ENCODE measurements at regions not wholly inside any gene's neighbourhood (a gene's known extent, or its start where the extent isn't known, plus 50 kb on each side); places are given as distances from the start of the nearest gene placed in this dataset.

DNA sequence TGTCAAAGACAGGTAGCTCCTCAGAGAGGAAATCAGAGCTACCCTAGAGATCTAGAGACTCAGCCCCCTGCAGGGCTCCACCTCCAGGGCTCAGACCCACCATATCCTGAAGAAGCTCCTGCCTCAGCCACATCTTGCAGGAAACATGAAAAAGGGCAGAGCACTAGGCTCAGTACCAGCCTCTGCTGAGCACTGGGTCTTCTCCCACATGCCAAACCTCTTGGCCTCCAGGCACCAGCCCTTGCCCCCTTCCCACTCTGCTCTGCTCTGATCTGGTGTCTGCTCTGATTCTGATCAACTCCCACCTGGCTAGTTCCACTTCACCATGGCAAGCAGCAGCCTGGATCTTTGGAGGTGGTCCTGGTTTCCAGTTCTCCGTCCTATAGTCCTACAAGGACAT lies 114.3 kb upstream of the SLC66A3 start:
- H3K9ac ChIP-seq (ENCODE audit: low read length), result no peak overlapping the region
- no peak overlapping the region for H3K18ac ChIP-seq (ENCODE audit: low read length)
- H4K8ac ChIP-seq (ENCODE audit: low read depth, low read length), result no peak overlapping the region
- no peak overlapping the region for H2BK15ac ChIP-seq (replicated peaks; ENCODE audit: low read depth)
- H3K27me3 ChIP-seq (ENCODE audit: insufficient read depth, low read length, poor library complexity), result no peaks in the 10 kb centered on the region
- no CpG with 5 or more reads among the region's 1 CpG for WGBS (ENCODE audit: extremely low coverage, insufficient coverage, low lambda C conversion rate)
- no peak overlapping the region for H4K5ac ChIP-seq (ENCODE audit: low read length)
- H3K4me1 ChIP-seq (ENCODE audit: control insufficient read depth, low read depth, low read length), result no peaks in the 10 kb centered on the region
- no peak overlapping the region for H2BK120ac ChIP-seq (ENCODE audit: low read depth, low read length)
- no peaks in the 10 kb centered on the region for H3K36me3 ChIP-seq (ENCODE audit: control insufficient read depth, insufficient read depth, low read length)
- no peaks in the 10 kb centered on the region for H3K79me1 ChIP-seq (ENCODE audit: low read length)
- no peaks in the 10 kb centered on the region for H3K79me2 ChIP-seq (ENCODE audit: control insufficient read depth, insufficient read depth, low read length)
- H3K4ac ChIP-seq (ENCODE audit: low read depth, low read length), result no peak overlapping the region
- no peak overlapping the region for H3K56ac ChIP-seq (ENCODE audit: low read length)
- no peak overlapping the region for H2AK5ac ChIP-seq (ENCODE audit: low read length)
- no peak for DNase-seq
- H3K4me2 ChIP-seq (ENCODE audit: low read length), result no peak overlapping the region
- H3K4me3 ChIP-seq (ENCODE audit: low read length), result no peak overlapping the region
- H3K23ac ChIP-seq (ENCODE audit: low read length), result no peak overlapping the region
- H2BK5ac ChIP-seq (ENCODE audit: low read length), result no peak overlapping the region
- no peak overlapping the region for H3K27ac ChIP-seq (ENCODE audit: low read depth, low read length)

DNA sequence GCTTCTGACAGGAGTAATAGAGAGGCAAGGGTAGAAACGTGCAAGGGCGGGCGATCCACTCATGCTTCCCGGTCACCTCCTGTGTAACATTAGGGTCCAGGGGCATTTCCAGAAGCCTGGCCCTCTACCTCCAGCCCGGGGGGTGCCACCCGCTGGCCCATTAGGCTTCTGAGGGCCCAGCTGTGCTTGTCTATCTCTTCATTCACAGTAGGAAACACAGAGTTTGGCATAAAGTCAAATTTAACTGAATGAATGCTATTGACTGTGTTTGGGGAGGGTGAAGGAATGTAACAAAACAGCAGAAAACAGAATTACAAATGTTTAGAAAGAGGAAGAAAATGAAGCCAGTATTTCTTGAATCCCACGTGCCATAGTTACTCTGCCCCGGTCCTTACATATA lies 112.4 kb upstream of the SLC66A3 start:
- Histone ChIP-seq H3K27me3 (ENCODE audit: insufficient read depth, low read length, poor library complexity) (no peaks in the 10 kb centered on the region), H2BK5ac (ENCODE audit: low read length) (no peak overlapping the region), H3K4me2 (ENCODE audit: low read length) (no peak overlapping the region), H3K9ac (ENCODE audit: low read length) (no peak overlapping the region), H2BK120ac (ENCODE audit: low read depth, low read length) (no peak overlapping the region), H2BK15ac (replicated peaks; ENCODE audit: low read depth) (no peak overlapping the region), H4K5ac (ENCODE audit: low read length) (no peak overlapping the region), H3K56ac (ENCODE audit: low read length) (no peak overlapping the region), H3K23ac (ENCODE audit: low read length) (no peak overlapping the region), H3K27ac (ENCODE audit: low read depth, low read length) (no peak overlapping the region), H3K4me3 (ENCODE audit: low read length) (no peak overlapping the region), H3K18ac (ENCODE audit: low read length) (no peak overlapping the region), H3K79me2 (ENCODE audit: control insufficient read depth, insufficient read depth, low read length) (no peaks in the 10 kb centered on the region), H4K8ac (ENCODE audit: low read depth, low read length) (no peak overlapping the region), H3K4me1 (ENCODE audit: control insufficient read depth, low read depth, low read length) (no peaks in the 10 kb centered on the region), H3K36me3 (ENCODE audit: control insufficient read depth, insufficient read depth, low read length) (no peaks in the 10 kb centered on the region), H3K79me1 (ENCODE audit: low read length) (no peaks in the 10 kb centered on the region), H2AK5ac (ENCODE audit: low read length) (no peak overlapping the region), H3K4ac (ENCODE audit: low read depth, low read length) (no peak overlapping the region)
- DNase-seq, result no peak
- no CpG with 5 or more reads among the region's 8 CpGs for WGBS (ENCODE audit: extremely low coverage, insufficient coverage, low lambda C conversion rate)

DNA sequence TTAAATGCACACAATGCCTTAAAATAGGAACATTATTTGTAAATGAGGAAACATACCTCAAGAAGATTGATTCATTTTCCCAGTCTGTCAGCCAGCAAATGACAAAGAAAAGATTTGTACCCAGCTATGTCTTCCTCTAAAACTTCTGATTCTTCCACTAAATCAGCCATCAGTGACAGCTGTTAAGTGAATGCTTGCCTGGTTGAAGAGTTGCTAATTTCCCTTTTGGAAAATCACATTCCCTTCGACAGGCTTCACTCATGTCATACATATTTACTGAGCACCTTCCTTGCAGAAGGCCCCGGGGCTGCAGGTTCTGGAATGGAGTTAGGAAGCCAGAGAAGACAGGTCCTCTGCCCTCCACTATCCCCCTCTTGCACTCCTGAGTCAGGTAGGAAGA lies 112.0 kb upstream of the SLC66A3 start:
- DNase-seq, result no peak
- H3K27ac ChIP-seq (ENCODE audit: low read depth, low read length), result no peak overlapping the region
- H3K79me1 ChIP-seq (ENCODE audit: low read length), result no peaks in the 10 kb centered on the region
- no peak overlapping the region for H2BK120ac ChIP-seq (ENCODE audit: low read depth, low read length)
- H3K56ac ChIP-seq (ENCODE audit: low read length), result no peak overlapping the region
- H3K4me2 ChIP-seq (ENCODE audit: low read length), result no peak overlapping the region
- no peaks in the 10 kb centered on the region for H3K27me3 ChIP-seq (ENCODE audit: insufficient read depth, low read length, poor library complexity)
- no peak overlapping the region for H4K8ac ChIP-seq (ENCODE audit: low read depth, low read length)
- H3K4ac ChIP-seq (ENCODE audit: low read depth, low read length), result no peak overlapping the region
- H2BK5ac ChIP-seq (ENCODE audit: low read length), result no peak overlapping the region
- no peaks in the 10 kb centered on the region for H3K36me3 ChIP-seq (ENCODE audit: control insufficient read depth, insufficient read depth, low read length)
- no peaks in the 10 kb centered on the region for H3K79me2 ChIP-seq (ENCODE audit: control insufficient read depth, insufficient read depth, low read length)
- no peak overlapping the region for H3K23ac ChIP-seq (ENCODE audit: low read length)
- H3K18ac ChIP-seq (ENCODE audit: low read length), result no peak overlapping the region
- WGBS (ENCODE audit: extremely low coverage, insufficient coverage, low lambda C conversion rate), result no CpG with 5 or more reads among the region's 2 CpGs
- H3K4me3 ChIP-seq (ENCODE audit: low read length), result no peak overlapping the region
- H3K9ac ChIP-seq (ENCODE audit: low read length), result no peak overlapping the region
- H2BK15ac ChIP-seq (replicated peaks; ENCODE audit: low read depth), result no peak overlapping the region
- no peak overlapping the region for H4K5ac ChIP-seq (ENCODE audit: low read length)
- H3K4me1 ChIP-seq (ENCODE audit: control insufficient read depth, low read depth, low read length), result no peaks in the 10 kb centered on the region
- no peak overlapping the region for H2AK5ac ChIP-seq (ENCODE audit: low read length)

DNA sequence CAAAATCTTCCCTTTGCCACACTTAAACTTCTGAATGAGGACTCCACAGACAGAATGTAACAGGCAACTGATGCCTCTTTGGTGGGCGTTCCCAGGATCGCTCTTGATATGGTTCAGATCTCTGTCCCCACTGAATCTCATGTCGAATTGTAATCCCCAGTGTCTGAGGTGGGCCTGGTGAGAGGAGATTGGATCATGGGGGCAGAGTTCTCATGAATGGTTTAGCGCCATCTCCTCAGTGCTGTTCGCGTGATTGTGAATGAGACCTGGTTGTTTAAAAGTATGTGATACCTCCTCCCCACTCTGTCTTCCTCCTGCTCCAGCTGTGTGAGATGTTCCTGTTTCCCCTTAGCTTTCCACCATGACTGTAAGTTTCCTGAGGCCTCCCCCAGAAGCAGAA lies 111.1 kb upstream of the SLC66A3 start:
- Histone ChIP-seq H2BK15ac (replicated peaks; ENCODE audit: low read depth) (no peak overlapping the region), H3K23ac (ENCODE audit: low read length) (no peak overlapping the region), H2BK120ac (ENCODE audit: low read depth, low read length) (no peak overlapping the region), H3K36me3 (ENCODE audit: control insufficient read depth, insufficient read depth, low read length) (no peaks in the 10 kb centered on the region), H3K79me1 (ENCODE audit: low read length) (no peaks in the 10 kb centered on the region), H3K4me2 (ENCODE audit: low read length) (no peak overlapping the region), H4K5ac (ENCODE audit: low read length) (no peak overlapping the region), H2BK5ac (ENCODE audit: low read length) (no peak overlapping the region), H3K4me3 (ENCODE audit: low read length) (no peak overlapping the region), H3K56ac (ENCODE audit: low read length) (no peak overlapping the region), H3K79me2 (ENCODE audit: control insufficient read depth, insufficient read depth, low read length) (no peaks in the 10 kb centered on the region), H3K4ac (ENCODE audit: low read depth, low read length) (no peak overlapping the region), H3K18ac (ENCODE audit: low read length) (no peak overlapping the region), H3K27me3 (ENCODE audit: insufficient read depth, low read length, poor library complexity) (no peaks in the 10 kb centered on the region), H3K4me1 (ENCODE audit: control insufficient read depth, low read depth, low read length) (no peaks in the 10 kb centered on the region), H2AK5ac (ENCODE audit: low read length) (no peak overlapping the region), H3K27ac (ENCODE audit: low read depth, low read length) (no peak overlapping the region), H3K9ac (ENCODE audit: low read length) (no peak overlapping the region), H4K8ac (ENCODE audit: low read depth, low read length) (no peak overlapping the region)
- WGBS (ENCODE audit: extremely low coverage, insufficient coverage, low lambda C conversion rate), result no CpG with 5 or more reads among the region's 6 CpGs
- DNase-seq, result no peak

DNA sequence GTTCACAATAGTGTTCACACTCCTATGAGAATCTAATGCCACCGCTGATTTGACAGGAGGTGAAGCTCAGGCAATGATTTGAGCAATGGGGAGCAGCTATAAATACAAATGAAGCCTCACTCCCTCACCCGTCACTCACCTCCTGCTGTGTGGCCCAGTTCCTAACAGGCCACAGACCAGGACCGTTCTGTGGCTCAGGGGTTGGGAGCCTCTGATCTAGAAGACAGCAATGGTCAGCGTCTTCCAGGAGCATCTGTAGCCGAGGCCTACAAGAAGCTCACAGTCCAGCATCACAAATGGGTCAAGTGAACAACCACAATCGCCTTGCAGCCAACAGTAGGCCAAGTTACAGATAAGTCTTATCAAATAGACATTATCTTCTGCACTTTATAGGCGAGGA lies 110.0 kb upstream of the SLC66A3 start:
- WGBS (ENCODE audit: extremely low coverage, insufficient coverage, low lambda C conversion rate), result no CpG with 5 or more reads among the region's 7 CpGs
- Histone ChIP-seq H3K56ac (ENCODE audit: low read length) (no peak overlapping the region), H2AK5ac (ENCODE audit: low read length) (no peak overlapping the region), H3K18ac (ENCODE audit: low read length) (no peak overlapping the region), H2BK5ac (ENCODE audit: low read length) (no peak overlapping the region), H3K79me1 (ENCODE audit: low read length) (no peaks in the 10 kb centered on the region), H3K23ac (ENCODE audit: low read length) (no peak overlapping the region), H3K9ac (ENCODE audit: low read length) (no peak overlapping the region), H3K4me2 (ENCODE audit: low read length) (no peak overlapping the region), H4K8ac (ENCODE audit: low read depth, low read length) (no peak overlapping the region), H3K79me2 (ENCODE audit: control insufficient read depth, insufficient read depth, low read length) (no peaks in the 10 kb centered on the region), H4K5ac (ENCODE audit: low read length) (no peak overlapping the region), H3K36me3 (ENCODE audit: control insufficient read depth, insufficient read depth, low read length) (no peaks in the 10 kb centered on the region), H3K4me1 (ENCODE audit: control insufficient read depth, low read depth, low read length) (no peaks in the 10 kb centered on the region), H2BK120ac (ENCODE audit: low read depth, low read length) (no peak overlapping the region), H3K4me3 (ENCODE audit: low read length) (no peak overlapping the region), H2BK15ac (replicated peaks; ENCODE audit: low read depth) (no peak overlapping the region), H3K27ac (ENCODE audit: low read depth, low read length) (no peak overlapping the region), H3K4ac (ENCODE audit: low read depth, low read length) (no peak overlapping the region), H3K27me3 (ENCODE audit: insufficient read depth, low read length, poor library complexity) (no peaks in the 10 kb centered on the region)
- DNase-seq, result no peak

DNA sequence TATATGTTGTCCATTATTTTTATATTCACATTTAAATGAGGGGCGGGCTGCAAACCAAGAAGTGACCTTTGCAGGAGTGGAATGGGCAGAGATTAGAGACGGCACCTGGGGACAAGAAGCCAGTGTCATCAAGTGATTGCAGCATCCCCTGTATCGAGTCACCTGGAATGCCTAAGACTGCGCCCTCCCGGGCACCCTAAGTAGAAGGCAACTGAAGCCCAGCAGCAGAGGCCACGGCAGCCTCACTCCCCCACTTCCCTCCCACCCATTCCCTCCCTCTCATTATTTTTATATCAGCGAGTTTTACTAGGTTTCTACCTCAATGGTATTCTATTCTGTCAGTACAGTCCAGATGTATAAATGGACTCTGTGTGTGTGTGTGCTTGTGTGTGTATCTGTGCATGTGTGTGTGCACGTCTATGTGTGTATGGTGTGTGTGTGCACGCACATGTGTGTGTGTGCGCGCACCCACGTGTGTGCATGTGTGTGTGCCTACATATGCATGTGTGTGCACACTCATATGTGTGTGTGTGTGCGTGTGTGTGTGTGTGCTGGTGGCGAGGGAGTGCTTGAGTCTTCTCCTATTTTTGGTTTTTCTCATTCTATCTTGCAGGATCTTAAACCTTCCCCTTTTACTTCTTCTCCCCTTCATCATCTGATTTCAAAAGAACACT lies 106.8 kb upstream of the SLC66A3 start:
- no peaks in the 10 kb centered on the region for H3K79me1 ChIP-seq (ENCODE audit: low read length)
- no peak overlapping the region for H3K27ac ChIP-seq (ENCODE audit: low read depth, low read length)
- no peak overlapping the region for H4K8ac ChIP-seq (ENCODE audit: low read depth, low read length)
- H3K23ac ChIP-seq (ENCODE audit: low read length), result no peak overlapping the region
- H3K36me3 ChIP-seq (ENCODE audit: control insufficient read depth, insufficient read depth, low read length), result no peaks in the 10 kb centered on the region
- no CpG with 5 or more reads among the region's 14 CpGs for WGBS (ENCODE audit: extremely low coverage, insufficient coverage, low lambda C conversion rate)
- H3K4me1 ChIP-seq (ENCODE audit: control insufficient read depth, low read depth, low read length), result no peaks in the 10 kb centered on the region
- no peak for DNase-seq
- no peaks in the 10 kb centered on the region for H3K27me3 ChIP-seq (ENCODE audit: insufficient read depth, low read length, poor library complexity)
- H2BK5ac ChIP-seq (ENCODE audit: low read length), result no peak overlapping the region
- H3K4me3 ChIP-seq (ENCODE audit: low read length), result no peak overlapping the region
- no peak overlapping the region for H4K5ac ChIP-seq (ENCODE audit: low read length)
- H2AK5ac ChIP-seq (ENCODE audit: low read length), result no peak overlapping the region
- H3K56ac ChIP-seq (ENCODE audit: low read length), result no peak overlapping the region
- H3K4me2 ChIP-seq (ENCODE audit: low read length), result no peak overlapping the region
- no peak overlapping the region for H2BK15ac ChIP-seq (replicated peaks; ENCODE audit: low read depth)
- H2BK120ac ChIP-seq (ENCODE audit: low read depth, low read length), result no peak overlapping the region
- H3K79me2 ChIP-seq (ENCODE audit: control insufficient read depth, insufficient read depth, low read length), result no peaks in the 10 kb centered on the region
- H3K4ac ChIP-seq (ENCODE audit: low read depth, low read length), result no peak overlapping the region
- no peak overlapping the region for H3K9ac ChIP-seq (ENCODE audit: low read length)
- H3K18ac ChIP-seq (ENCODE audit: low read length), result no peak overlapping the region
